Mammary epithelial cell (primary cell): ENCODE measurements at regions not wholly inside any gene's neighbourhood (a gene's known extent, or its start where the extent isn't known, plus 50 kb on each side); places are given as distances from the start of the nearest gene placed in this dataset.
"Not testable (repeated sequence)": the region's sequence is repeated elsewhere in the genome, so short reads cannot be mapped to it uniquely, and the experiment has no call there.

Experiments used
- EZH2 ChIP-seq: IDR thresholded peaks from 2 replicates; pipeline ENCODE4 v1.6.1; 2012; ENCODE audit warnings: low read length, inconsistent platforms, borderline replicate concordance
- TF ChIP-seq, protein P1 (sequence below), 2 donors: IDR thresholded peaks in 1 of 2; conservative IDR thresholded peaks in 1 of 2; 2 replicates each; pipeline ENCODE4 v1.5.1; 2011 to 2012; ENCODE audit warnings: inconsistent platforms in 2 of 2, low read length in 2 of 2, mild to moderate bottlenecking in 2 of 2, control low read depth in 1 of 2, low read depth in 1 of 2; ENCODE audit not compliant: insufficient read depth in 1 of 2; ENCODE audit errors: extremely low read depth in 1 of 2

DNA sequence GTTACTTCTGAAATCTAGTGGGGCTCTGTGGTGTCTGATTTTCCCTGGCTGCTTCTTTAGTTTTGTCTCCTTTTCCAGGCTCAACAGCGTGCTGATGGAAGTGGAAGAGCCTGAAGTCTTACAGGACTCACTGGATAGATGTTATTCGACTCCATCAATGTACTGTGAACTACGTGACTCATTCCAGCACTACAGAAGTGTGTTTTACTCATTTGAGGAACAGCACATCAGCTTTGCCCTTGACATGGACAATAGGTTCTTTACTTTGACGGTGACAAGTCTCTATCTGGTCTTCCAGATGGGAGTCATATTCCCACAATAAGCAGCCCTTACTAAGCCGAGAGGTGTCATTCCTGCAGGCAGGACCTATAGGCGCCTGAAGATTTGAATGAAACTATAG lies 51.1 kb downstream of the NBPF8 start:
- TF ChIP-seq, protein P1, sequence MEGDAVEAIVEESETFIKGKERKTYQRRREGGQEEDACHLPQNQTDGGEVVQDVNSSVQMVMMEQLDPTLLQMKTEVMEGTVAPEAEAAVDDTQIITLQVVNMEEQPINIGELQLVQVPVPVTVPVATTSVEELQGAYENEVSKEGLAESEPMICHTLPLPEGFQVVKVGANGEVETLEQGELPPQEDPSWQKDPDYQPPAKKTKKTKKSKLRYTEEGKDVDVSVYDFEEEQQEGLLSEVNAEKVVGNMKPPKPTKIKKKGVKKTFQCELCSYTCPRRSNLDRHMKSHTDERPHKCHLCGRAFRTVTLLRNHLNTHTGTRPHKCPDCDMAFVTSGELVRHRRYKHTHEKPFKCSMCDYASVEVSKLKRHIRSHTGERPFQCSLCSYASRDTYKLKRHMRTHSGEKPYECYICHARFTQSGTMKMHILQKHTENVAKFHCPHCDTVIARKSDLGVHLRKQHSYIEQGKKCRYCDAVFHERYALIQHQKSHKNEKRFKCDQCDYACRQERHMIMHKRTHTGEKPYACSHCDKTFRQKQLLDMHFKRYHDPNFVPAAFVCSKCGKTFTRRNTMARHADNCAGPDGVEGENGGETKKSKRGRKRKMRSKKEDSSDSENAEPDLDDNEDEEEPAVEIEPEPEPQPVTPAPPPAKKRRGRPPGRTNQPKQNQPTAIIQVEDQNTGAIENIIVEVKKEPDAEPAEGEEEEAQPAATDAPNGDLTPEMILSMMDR (conservative IDR thresholded peaks at IDR 0.05 in 1 of 2, IDR thresholded peaks at IDR 0.05 in 1 of 2; ENCODE audit: extremely low read depth in 1 of 2, insufficient read depth in 1 of 2, low read depth in 1 of 2, low read length in 2 of 2): not testable (repeated sequence)
- not testable (repeated sequence) for TF ChIP-seq EZH2
